ENCODE measurements at regions not wholly inside any gene's neighbourhood (a gene's known extent, or its start where the extent isn't known, plus 50 kb on each side); places are given as distances from the start of the nearest gene placed in this dataset.

DNA sequence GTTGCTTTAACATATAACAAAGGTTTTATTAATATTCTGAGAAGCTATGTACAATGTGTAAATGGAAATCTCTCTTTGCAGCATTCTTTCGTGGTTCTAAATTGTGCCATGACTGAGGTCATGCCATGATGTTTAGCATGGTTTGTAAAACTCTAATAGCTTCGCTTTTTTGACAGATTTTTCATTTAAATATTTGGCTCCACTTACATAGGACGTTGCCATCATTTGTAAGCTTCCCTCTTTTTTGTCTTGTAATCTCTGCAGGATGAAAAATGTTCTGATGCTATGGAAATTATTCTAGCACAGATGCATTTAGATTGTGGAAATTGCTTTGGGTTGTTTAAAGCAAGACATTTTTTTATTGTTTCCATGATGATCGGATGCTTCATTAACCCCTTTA lies 1054.8 kb downstream of the MAT2B start:
- WGBS (ENCODE audit: low lambda C conversion rate): 1% methylated on average over 4 of the region's 4 CpGs
- Histone ChIP-seq H3K4me1 (ENCODE audit: insufficient read depth, low read length) (no peaks in the 10 kb centered on the region), H3K79me2 (ENCODE audit: insufficient read depth, low read length) (no peaks in the 10 kb centered on the region), H3K9ac (ENCODE audit: insufficient read depth, low read depth, low read length) (no peak overlapping the region), H3K36me3 (replicated peaks in 1 of 2; ENCODE audit: control insufficient read depth in 1 of 2, insufficient read depth in 2 of 2, low read length in 2 of 2) (no peaks in the 10 kb centered on the region), H4K20me1 (ENCODE audit: insufficient read depth, low read length) (no peaks in the 10 kb centered on the region), H3K4me2 (ENCODE audit: low read depth, low read length) (no peak overlapping the region), H3K27me3 (ENCODE audit: control insufficient read depth in 1 of 2, insufficient read depth in 2 of 2, low read length in 2 of 2) (no peaks in the 10 kb centered on the region), H3K4me3 (replicated peaks in 1 of 3; ENCODE audit: insufficient read depth in 1 of 3, low read depth in 2 of 3, low read length in 3 of 3) (no peak overlapping the region), H3K27ac (ENCODE audit: extremely low read length, insufficient read depth, low read length) (no peak overlapping the region), H3K9me3 (ENCODE audit: low read length) (no peaks in the 10 kb centered on the region), H2AFZ (ENCODE audit: low read length) (no peak overlapping the region)
- ChIA-PET POLR2A (no interaction called here), CTCF (ENCODE audit: low intra/inter-chr PET ratio, low total read pairs) (no interaction called here)
- BruUV-seq (replicated peaks): no TSS peak
- in situ Hi-C loops (cut with HindIII; ENCODE audit: extremely low pct_ligation_motif_present, low pct_unique_long_range_greater_than_20kb) (no loop called here), intact Hi-C loops (cut with micrococcal nuclease; ENCODE audit: unreplicated experiment) (no loop called here)
- no peak for TF ChIP-seq ZNF207 (IDR thresholded peaks at IDR 0.05; ENCODE audit: borderline replicate concordance)
- TF ChIP-seq, protein P1, sequence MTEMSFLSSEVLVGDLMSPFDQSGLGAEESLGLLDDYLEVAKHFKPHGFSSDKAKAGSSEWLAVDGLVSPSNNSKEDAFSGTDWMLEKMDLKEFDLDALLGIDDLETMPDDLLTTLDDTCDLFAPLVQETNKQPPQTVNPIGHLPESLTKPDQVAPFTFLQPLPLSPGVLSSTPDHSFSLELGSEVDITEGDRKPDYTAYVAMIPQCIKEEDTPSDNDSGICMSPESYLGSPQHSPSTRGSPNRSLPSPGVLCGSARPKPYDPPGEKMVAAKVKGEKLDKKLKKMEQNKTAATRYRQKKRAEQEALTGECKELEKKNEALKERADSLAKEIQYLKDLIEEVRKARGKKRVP (CRISPR knock-in tag; IDR thresholded peaks at IDR 0.05): no peak
- no peak for TF ChIP-seq BHLHE40 (IDR thresholded peaks at IDR 0.05; ENCODE audit: low read length)
- TF ChIP-seq CBX2 (IDR thresholded peaks at IDR 0.05; ENCODE audit: low read depth, low read length): no peak
- no peak for TF ChIP-seq CBX2 (CRISPR knock-in tag; IDR thresholded peaks at IDR 0.05; ENCODE audit: low read depth)
- no peak for TF ChIP-seq KDM1A (CRISPR knock-in tag; IDR thresholded peaks at IDR 0.05)
- TF ChIP-seq ZSCAN30 (CRISPR knock-in tag; IDR thresholded peaks at IDR 0.05): no peak
- TF ChIP-seq JUN (CRISPR knock-in tag; IDR thresholded peaks at IDR 0.05): no peak
- TF ChIP-seq, protein P2, sequence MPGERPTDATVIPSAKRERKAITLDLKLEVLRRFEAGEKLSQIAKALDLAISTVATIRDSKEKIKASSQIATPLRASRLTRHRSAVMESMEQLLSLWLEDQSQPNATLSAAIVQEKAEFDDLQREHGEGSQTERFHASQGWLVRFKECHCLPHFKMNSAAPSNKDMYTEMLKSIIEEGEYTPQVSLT (CRISPR knock-in tag; IDR thresholded peaks at IDR 0.05; ENCODE audit: borderline replicate concordance, low read depth): no peak
- no peak for TF ChIP-seq SAFB2 (CRISPR knock-in tag; IDR thresholded peaks at IDR 0.05; ENCODE audit: borderline replicate concordance, low read depth)
- FAIRE-seq (no peak), ATAC-seq (no peak), DNase-seq (ENCODE audit: low spot score) (no peak)
